ENCODE measurements at regions not wholly inside any gene's neighbourhood (a gene's known extent, or its start where the extent isn't known, plus 50 kb on each side); places are given as distances from the start of the nearest gene placed in this dataset.
"Not testable (repeated sequence)": the region's sequence is repeated elsewhere in the genome, so short reads cannot be mapped to it uniquely, and the experiment has no call there.

DNA sequence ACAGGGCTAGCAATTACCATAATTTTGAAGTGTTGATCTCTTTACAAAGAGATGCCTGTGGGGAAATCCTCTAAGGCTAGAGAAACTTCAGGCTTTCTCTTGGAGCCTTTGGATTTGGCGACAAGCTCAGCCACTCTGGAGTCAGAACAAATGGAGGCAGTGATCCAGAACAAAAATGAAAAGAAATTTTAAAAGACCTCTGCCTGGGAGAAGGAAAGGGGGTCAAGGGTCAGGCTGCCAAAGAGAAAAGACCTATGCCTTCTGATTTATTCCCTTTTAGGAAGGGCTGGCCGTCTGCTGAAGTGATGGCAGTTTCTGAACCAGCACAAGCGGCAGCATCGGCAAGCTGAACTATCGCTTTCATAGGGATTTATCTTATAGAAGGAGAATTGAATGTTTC is 140.8 kb upstream of the SFRP2 start:
- DNase-seq = no peak

GRCh38 chr4:153927451-153927850 is 138.6 kb upstream of the SFRP2 start:
- DNase-seq = no peak

- DNase-seq = no peak
Observed at GRCh38 chr4:153922148-153922547, 133.3 kb upstream of the SFRP2 start.

DNA sequence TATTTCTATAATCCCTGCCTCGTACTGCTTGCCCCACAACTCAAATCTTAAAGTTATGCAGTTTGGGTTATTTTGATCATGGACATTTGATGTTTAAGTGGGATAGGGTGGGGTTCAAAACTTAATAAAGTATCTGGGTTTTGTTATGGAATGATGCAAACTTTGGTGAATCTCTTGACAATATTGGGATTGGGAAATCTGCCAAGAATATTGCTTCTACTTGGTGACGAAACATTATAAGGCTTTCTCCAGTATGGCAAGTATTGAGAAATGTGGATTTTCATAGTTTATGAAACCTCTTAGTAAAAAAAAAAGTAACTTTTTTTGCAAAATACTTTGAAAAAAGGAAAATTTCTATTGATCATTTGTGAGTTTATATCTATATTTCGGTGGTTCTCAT is 130.8 kb upstream of the SFRP2 start:
- no peak for DNase-seq

DNA sequence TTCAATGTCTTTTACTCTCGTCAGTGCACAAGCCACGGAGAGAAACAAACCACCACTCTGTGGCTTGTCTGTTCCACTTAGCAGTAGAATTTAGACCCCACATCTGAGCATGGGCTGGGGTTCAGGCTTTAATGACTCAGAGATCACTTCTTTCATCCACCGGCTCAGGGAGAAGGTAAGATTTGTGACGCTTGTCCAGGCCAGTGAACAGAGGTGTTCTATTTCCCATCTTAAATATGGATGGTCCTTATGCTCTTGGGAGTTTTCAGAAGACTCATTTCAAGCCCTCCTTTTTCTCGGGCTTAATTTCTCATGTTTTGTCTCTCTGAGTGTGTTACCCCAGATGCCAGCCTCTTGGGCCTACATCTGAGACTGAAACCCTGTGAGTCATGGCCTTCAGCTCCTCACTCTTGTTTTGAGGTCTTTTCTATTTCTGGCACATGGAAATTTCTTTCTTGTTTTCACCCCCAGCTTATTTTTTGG is 127.4 kb upstream of the SFRP2 start:
- DNase-seq = no peak

DNA sequence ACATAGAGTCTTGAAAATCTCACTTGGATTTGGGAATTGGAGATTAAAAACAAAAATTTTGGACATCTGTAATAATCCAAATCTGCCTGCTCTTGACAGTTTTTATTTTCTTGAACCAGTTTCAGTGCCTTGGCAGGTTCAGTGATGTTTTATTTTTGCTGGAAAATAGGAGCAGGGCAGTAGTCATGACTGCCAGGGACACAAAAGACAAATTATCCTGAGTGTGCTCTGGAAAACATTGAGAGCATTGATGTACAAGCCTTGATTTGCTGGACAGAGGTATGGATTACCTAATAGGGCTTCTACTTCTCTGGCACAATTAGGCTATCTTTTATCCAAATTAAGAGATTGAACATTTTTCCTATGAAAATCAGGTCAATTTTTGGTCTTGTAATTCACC is 123.4 kb upstream of the SFRP2 start:
- no peak for DNase-seq

GRCh38 chr4:153909672-153910071 is 120.8 kb upstream of the SFRP2 start:
- DNase-seq = no peak

- no peak for DNase-seq
Observed at GRCh38 chr4:153906231-153906630, 117.3 kb upstream of the SFRP2 start.

DNA sequence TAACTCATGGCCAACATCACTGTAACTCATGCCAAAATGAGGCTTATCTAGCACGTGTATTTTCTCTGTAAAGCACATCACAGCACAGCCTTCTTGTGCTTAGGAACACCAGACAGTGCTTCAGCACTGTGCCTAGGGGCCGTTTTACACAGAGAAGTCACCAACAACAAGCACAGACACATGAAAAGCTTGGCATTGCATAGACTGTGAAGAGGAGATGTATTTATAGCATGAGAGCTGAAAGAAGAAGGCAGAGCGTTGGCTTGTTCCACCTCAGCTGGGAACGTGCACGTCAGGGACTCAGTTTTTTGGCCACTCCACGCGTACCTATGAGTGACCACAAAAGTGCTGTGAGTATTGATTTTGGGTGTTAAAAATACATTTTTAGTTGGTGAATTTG is 116.3 kb upstream of the SFRP2 start:
- DNase-seq = no peak

- DNase-seq = no peak
Observed at GRCh38 chr4:153904011-153904410, 115.1 kb upstream of the SFRP2 start.

GRCh38 chr4:153901220-153901619 is 112.3 kb upstream of the SFRP2 start:
- no peak for DNase-seq

DNA sequence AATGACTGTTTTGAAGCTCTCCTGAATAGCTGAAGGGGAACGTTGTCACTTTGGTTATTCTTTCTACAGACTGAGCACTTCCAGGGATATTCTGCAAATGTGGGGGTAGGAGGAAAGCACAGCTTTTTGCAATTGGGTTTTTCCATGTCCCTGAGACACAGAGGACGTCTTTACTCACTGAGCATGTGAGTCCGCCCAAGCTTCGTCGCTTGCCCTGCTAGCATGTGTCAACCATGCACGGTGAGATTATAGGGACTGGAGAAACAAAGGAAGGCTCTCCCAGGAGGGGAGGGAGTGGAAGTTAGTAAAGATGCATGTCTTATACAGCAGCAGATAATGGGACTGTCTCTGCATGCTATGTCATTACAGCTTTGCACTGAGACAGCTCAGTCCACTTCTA is 111.5 kb upstream of the SFRP2 start:
- no peak for DNase-seq

- DNase-seq = no peak
Observed at GRCh38 chr4:153890761-153891160, 101.9 kb upstream of the SFRP2 start.

DNA sequence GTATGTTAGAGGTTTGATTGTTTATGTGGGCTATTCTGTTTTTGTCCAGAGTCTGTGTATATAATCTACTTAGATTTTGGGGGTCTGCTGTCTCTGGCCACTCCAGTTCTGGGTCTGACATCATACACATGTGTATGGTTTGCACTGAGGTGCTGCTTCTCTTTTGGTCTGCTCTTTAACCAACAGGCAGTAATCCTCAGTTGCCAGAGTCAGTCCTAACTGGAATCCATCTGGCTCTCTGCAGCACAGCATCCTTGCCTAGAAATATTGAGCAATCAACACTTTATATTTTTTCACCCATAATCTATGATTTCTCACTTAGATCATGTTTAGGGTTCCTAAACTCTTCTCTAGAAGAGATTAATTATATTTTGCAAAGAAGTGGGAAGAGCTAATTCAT is 98.3 kb upstream of the SFRP2 start:
- no peak for DNase-seq

- DNase-seq = no peak
Observed at GRCh38 chr4:153884325-153884724, 95.4 kb upstream of the SFRP2 start.

DNA sequence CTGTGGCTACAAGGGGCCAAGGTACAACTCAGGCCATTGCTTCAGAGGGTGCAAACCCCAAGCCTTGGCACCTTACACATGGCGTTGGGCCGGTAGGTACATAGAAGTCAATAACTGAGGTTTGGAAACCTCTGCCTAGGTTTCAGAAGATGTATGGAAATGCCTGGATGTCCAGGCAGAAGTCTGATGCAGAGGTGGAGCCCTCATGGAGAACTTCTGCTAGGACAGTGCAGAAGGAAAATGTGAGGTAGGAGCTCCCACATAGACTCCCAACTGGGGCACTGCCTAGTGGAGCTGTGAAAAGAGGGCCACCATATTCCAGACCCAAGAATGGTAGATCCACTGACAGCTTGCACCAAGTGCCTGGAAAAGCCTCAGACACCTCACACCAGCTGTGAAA is 92.1 kb upstream of the SFRP2 start:
- DNase-seq = no peak

GRCh38 chr4:153877898-153878297 is 89.0 kb upstream of the SFRP2 start:
- DNase-seq = no peak

GRCh38 chr4:153873741-153874140 is 84.9 kb upstream of the SFRP2 start:
- no peak for DNase-seq

- not testable (repeated sequence) for DNase-seq
Observed at GRCh38 chr4:153866766-153867165, 77.9 kb upstream of the SFRP2 start.

DNA sequence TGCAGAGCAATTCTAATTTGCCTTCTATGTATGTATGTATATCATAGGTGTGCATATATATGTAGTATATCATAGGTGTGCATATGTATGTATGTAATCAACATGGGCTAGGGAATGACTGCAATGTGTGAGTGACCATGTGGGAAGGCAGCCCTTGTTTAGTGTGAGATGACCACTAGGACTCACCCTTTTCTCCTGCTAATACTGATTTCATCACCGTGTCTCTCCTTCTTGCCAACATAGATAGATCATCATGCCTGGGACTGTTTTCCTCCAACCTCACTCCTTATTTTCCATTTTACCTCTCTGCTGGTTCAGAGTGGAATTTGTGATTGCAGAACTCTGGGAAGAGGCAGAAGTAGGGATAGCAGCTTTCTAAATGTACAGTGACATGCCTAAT is 63.6 kb upstream of the SFRP2 start:
- no peak for DNase-seq

GRCh38 chr4:153850533-153851280 is 61.8 kb upstream of the SFRP2 start:
- DNase-seq = no peak

- no peak for DNase-seq
Observed at GRCh38 chr4:153844144-153844543, 55.3 kb upstream of the SFRP2 start.

Measured in islet precursor cell (in vitro differentiated cells).